ENCODE measurements at regions not wholly inside any gene's neighbourhood (a gene's known extent, or its start where the extent isn't known, plus 50 kb on each side); places are given as distances from the start of the nearest gene placed in this dataset.
"Not testable (repeated sequence)": the region's sequence is repeated elsewhere in the genome, so short reads cannot be mapped to it uniquely, and the experiment has no call there.

GRCh38 chr11:129637983-129638776 is 177.5 kb upstream of the TMEM45B start:
- DNase-seq (ENCODE audit: low read depth) = peak; percentile 43

GRCh38 chr11:129639300-129639699 is 176.3 kb upstream of the TMEM45B start:
- peak; percentile 98 for DNase-seq (ENCODE audit: low read depth)

GRCh38 chr11:129640671-129641070 is 175.0 kb upstream of the TMEM45B start:
- no peak for DNase-seq (ENCODE audit: low read depth)

- peak; percentile 81 for DNase-seq (ENCODE audit: low read depth)
Measured at GRCh38 chr11:129643031-129643721, 172.5 kb upstream of the TMEM45B start.

GRCh38 chr11:129644326-129644725 is 171.3 kb upstream of the TMEM45B start:
- no peak for DNase-seq (ENCODE audit: low read depth)

- no peak for DNase-seq (ENCODE audit: low read depth)
Measured at GRCh38 chr11:129645943-129646342, 169.7 kb upstream of the TMEM45B start.

- not testable (repeated sequence) for DNase-seq (ENCODE audit: low read depth)
Measured at GRCh38 chr11:129650044-129650443, 165.6 kb upstream of the TMEM45B start.

- peak; percentile 31 for DNase-seq (ENCODE audit: low read depth)
Measured at GRCh38 chr11:129652835-129653234, 162.8 kb upstream of the TMEM45B start.

- DNase-seq (ENCODE audit: low read depth) = no peak
Measured at GRCh38 chr11:129655247-129655832, 160.3 kb upstream of the TMEM45B start.

GRCh38 chr11:129657866-129658525 is 157.7 kb upstream of the TMEM45B start:
- DNase-seq (ENCODE audit: low read depth) = no peak

- no peak for DNase-seq (ENCODE audit: low read depth)
Measured at GRCh38 chr11:129658526-129658867, 157.2 kb upstream of the TMEM45B start.

GRCh38 chr11:129680907-129681306 is 134.7 kb upstream of the TMEM45B start:
- no peak for DNase-seq (ENCODE audit: low read depth)

GRCh38 chr11:129681344-129682114 is 134.1 kb upstream of the TMEM45B start:
- no peak for DNase-seq (ENCODE audit: low read depth)

- no peak for DNase-seq (ENCODE audit: low read depth)
Measured at GRCh38 chr11:129686269-129686668, 129.4 kb upstream of the TMEM45B start.

GRCh38 chr11:129691142-129691541 is 124.5 kb upstream of the TMEM45B start:
- no peak for DNase-seq (ENCODE audit: low read depth)

GRCh38 chr11:129694538-129694937 is 121.1 kb upstream of the TMEM45B start:
- peak; percentile 3 for DNase-seq (ENCODE audit: low read depth)

GRCh38 chr11:129694966-129695365 is 120.7 kb upstream of the TMEM45B start:
- peak; percentile 33 for DNase-seq (ENCODE audit: low read depth)

- peak; percentile 45 for DNase-seq (ENCODE audit: low read depth)
Measured at GRCh38 chr11:129695571-129696308, 119.9 kb upstream of the TMEM45B start.

GRCh38 chr11:129696309-129696989 is 119.2 kb upstream of the TMEM45B start:
- DNase-seq (ENCODE audit: low read depth) = no peak

GRCh38 chr11:129698212-129698611 is 117.4 kb upstream of the TMEM45B start:
- no peak for DNase-seq (ENCODE audit: low read depth)
